ENCODE measurements at regions not wholly inside any gene's neighbourhood (a gene's known extent, or its start where the extent isn't known, plus 50 kb on each side); places are given as distances from the start of the nearest gene placed in this dataset.

GRCh38 chr17:34820922-34821321, 140.3 kb downstream of the CCT6B start:
- Histone ChIP-seq H3K36me3 (no peaks in the 10 kb centered on the region), H3K4me3 (no peak overlapping the region), H3K9me3 (replicated peaks) (no peaks in the 10 kb centered on the region), H3K27me3 (ENCODE audit: low read depth) (peaks cover 94% of the 10 kb centered on the region), H3K4me1 (no peaks in the 10 kb centered on the region), H3K27ac (replicated peaks) (no peak overlapping the region)
- intact Hi-C loops (cut with micrococcal nuclease): no loop called here
- no peak for TF ChIP-seq CTCF (IDR thresholded peaks at IDR 0.05; ENCODE audit: borderline replicate concordance)
- no peak for DNase-seq

GRCh38 chr17:34820248-34820801, 140.9 kb downstream of the CCT6B start:
- DNase-seq: no peak
- intact Hi-C loops (cut with micrococcal nuclease): no loop called here
- H3K4me1 ChIP-seq: no peaks in the 10 kb centered on the region
- peaks cover 94% of the 10 kb centered on the region for H3K27me3 ChIP-seq (ENCODE audit: low read depth)
- no peak for TF ChIP-seq CTCF (IDR thresholded peaks at IDR 0.05; ENCODE audit: borderline replicate concordance)
- H3K27ac ChIP-seq (replicated peaks): no peak overlapping the region
- no peak overlapping the region for H3K4me3 ChIP-seq
- no peaks in the 10 kb centered on the region for H3K36me3 ChIP-seq
- H3K9me3 ChIP-seq (replicated peaks): no peaks in the 10 kb centered on the region

GRCh38 chr17:34817252-34818035, 143.8 kb downstream of the CCT6B start:
- H3K9me3 ChIP-seq (replicated peaks): no peaks in the 10 kb centered on the region
- H3K27ac ChIP-seq (replicated peaks): no peak overlapping the region
- H3K4me1 ChIP-seq: no peaks in the 10 kb centered on the region
- H3K4me3 ChIP-seq: no peak overlapping the region
- no peak for TF ChIP-seq CTCF (IDR thresholded peaks at IDR 0.05; ENCODE audit: borderline replicate concordance)
- DNase-seq: no peak
- peaks cover 78% of the 10 kb centered on the region for H3K27me3 ChIP-seq (ENCODE audit: low read depth)
- intact Hi-C loops (cut with micrococcal nuclease): no loop called here
- no peaks in the 10 kb centered on the region for H3K36me3 ChIP-seq

- Histone ChIP-seq H3K4me1 (no peaks in the 10 kb centered on the region), H3K4me3 (no peak overlapping the region), H3K27ac (replicated peaks) (no peak overlapping the region), H3K9me3 (replicated peaks) (no peaks in the 10 kb centered on the region), H3K36me3 (no peaks in the 10 kb centered on the region), H3K27me3 (ENCODE audit: low read depth) (peaks cover 72% of the 10 kb centered on the region)
- DNase-seq: no peak
- no peak for TF ChIP-seq CTCF (IDR thresholded peaks at IDR 0.05; ENCODE audit: borderline replicate concordance)
- intact Hi-C loops (cut with micrococcal nuclease): no loop called here
Observed at GRCh38 chr17:34816848-34817247, 144.4 kb downstream of the CCT6B start.

GRCh38 chr17:34813290-34813689, 148.0 kb downstream of the CCT6B start:
- H3K4me1 ChIP-seq: no peaks in the 10 kb centered on the region
- H3K27me3 ChIP-seq (ENCODE audit: low read depth): peaks cover 59% of the 10 kb centered on the region
- no peaks in the 10 kb centered on the region for H3K36me3 ChIP-seq
- no peak for TF ChIP-seq CTCF (IDR thresholded peaks at IDR 0.05; ENCODE audit: borderline replicate concordance)
- intact Hi-C loops (cut with micrococcal nuclease): no loop called here
- no peak overlapping the region for H3K27ac ChIP-seq (replicated peaks)
- H3K9me3 ChIP-seq (replicated peaks): no peaks in the 10 kb centered on the region
- DNase-seq: no peak
- no peak overlapping the region for H3K4me3 ChIP-seq
